ENCODE measurements at regions not wholly inside any gene's neighbourhood (a gene's known extent, or its start where the extent isn't known, plus 50 kb on each side); places are given as distances from the start of the nearest gene placed in this dataset.

DNA sequence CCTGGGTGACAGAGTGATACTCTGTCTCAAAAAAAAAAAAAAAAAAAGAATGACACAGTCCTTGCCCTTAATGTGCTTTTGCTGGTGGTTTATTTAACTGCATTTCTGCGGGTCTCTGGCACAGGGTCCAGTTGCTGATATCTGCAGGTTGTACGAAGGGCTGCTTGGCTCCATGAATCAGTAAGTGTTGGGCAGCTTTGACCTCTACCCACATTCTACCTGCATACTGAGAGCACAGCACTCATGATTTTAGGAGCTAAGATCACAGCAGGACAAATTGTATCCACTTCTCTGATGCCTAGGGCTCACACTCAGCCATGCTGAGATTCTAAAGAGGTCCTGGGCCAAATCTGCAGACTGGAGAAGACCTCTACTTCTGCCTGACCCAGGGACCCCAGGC, 119.4 kb upstream of the MYCN start:
- TF ChIP-seq, protein P1, sequence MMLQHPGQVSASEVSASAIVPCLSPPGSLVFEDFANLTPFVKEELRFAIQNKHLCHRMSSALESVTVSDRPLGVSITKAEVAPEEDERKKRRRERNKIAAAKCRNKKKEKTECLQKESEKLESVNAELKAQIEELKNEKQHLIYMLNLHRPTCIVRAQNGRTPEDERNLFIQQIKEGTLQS (IDR thresholded peaks at IDR 0.05; ENCODE audit: insufficient read depth, low read depth, low read length) = no peak
- TF ChIP-seq ASH2L (IDR thresholded peaks at IDR 0.05; ENCODE audit: low read length) = no peak
